Colonic mucosa (tissue), 4 donors: ENCODE measurements at regions not wholly inside any gene's neighbourhood (a gene's known extent, or its start where the extent isn't known, plus 50 kb on each side); places are given as distances from the start of the nearest gene placed in this dataset.

Experiments used
- DNase-seq: peaks from one replicate; pipeline ENCODE4 v3.0.0-alpha.2; 2020
- H3K27ac ChIP-seq: fragments of 200-600 bp; one replicate; pipeline ENCODE4 v1.8.0; 2021
- H3K27me3 ChIP-seq: fragments of 200-600 bp; one replicate; pipeline ENCODE4 v1.8.0; 2021
- H3K36me3 ChIP-seq: fragments of 200-600 bp; one replicate; pipeline ENCODE4 v1.8.0; 2021
- H3K4me1 ChIP-seq: fragments of 200-600 bp; one replicate; pipeline ENCODE4 v1.8.0; 2021; ENCODE audit warnings: mild to moderate bottlenecking
- H3K4me3 ChIP-seq: fragments of 200-600 bp; one replicate; pipeline ENCODE4 v1.8.0; 2021
- H3K9ac ChIP-seq, 2 donors: one replicate each; pipeline ENCODE4 v1.7.0; 2013; ENCODE audit warnings: control low read depth in 2 of 2, low read depth in 2 of 2, low read length in 2 of 2
- H3K9me3 ChIP-seq: fragments of 200-600 bp; one replicate; pipeline ENCODE4 v1.8.0; 2021
- CTCF ChIP-seq: fragments of 200-600 bp; IDR thresholded peaks from one replicate; pipeline ENCODE4 v1.8.0; 2022; ENCODE audit warnings: antibody characterized with exemption, mild to moderate bottlenecking
- intact Hi-C: fragments of 100-400 bp; cut with DNase I; formaldehyde crosslinking; loops from one replicate; pipeline ENCODE4 v1.14.1; 2022
- donor health status: healthy.
- donor health status: DM: no; HTN: no; CAD: no.
- donor health status: DM: no; HTN: no; CAD: no.

GRCh38 chr2:41784496-41784895 lies 263.3 kb upstream of the PKDCC start:
- no peak overlapping the region for H3K9ac ChIP-seq
- intact Hi-C loops: loop anchor here (5.0 kb wide), 2 partner anchors 1872 to 1947 kb away; no protein-coding TSS in a partner anchor
- H3K4me1 ChIP-seq: no peaks in the 10 kb centered on the region
- no peak overlapping the region for H3K4me3 ChIP-seq
- DNase-seq: no peak
- H3K27ac ChIP-seq: no peak overlapping the region
- no peaks in the 10 kb centered on the region for H3K27me3 ChIP-seq
- H3K9me3 ChIP-seq: no peaks in the 10 kb centered on the region
- TF ChIP-seq CTCF: no peak
- no peaks in the 10 kb centered on the region for H3K36me3 ChIP-seq

GRCh38 chr2:41785251-41786022 lies 262.4 kb upstream of the PKDCC start:
- no peak overlapping the region for H3K4me3 ChIP-seq
- intact Hi-C loops: no loop called here

GRCh38 chr2:41791523-41791922 lies 256.3 kb upstream of the PKDCC start:
- Histone ChIP-seq H3K4me3 (no peak overlapping the region), H3K4me1 (no peaks in the 10 kb centered on the region), H3K27ac (no peak overlapping the region), H3K9ac (no peak overlapping the region), H3K9me3 (no peaks in the 10 kb centered on the region), H3K27me3 (no peaks in the 10 kb centered on the region), H3K36me3 (no peaks in the 10 kb centered on the region)
- intact Hi-C loops: no loop called here
- peak; percentile 22 for DNase-seq
- TF ChIP-seq CTCF: no peak

More at GRCh38 chr2:41785251-41786022, 262.4 kb upstream of the PKDCC start:
- Histone ChIP-seq H3K27me3 (no peaks in the 10 kb centered on the region), H3K27ac (no peak overlapping the region), H3K4me1 (no peaks in the 10 kb centered on the region), H3K9ac (no peak overlapping the region), H3K36me3 (no peaks in the 10 kb centered on the region), H3K9me3 (no peaks in the 10 kb centered on the region)
- no peak for TF ChIP-seq CTCF
- no peak for DNase-seq

- Histone ChIP-seq H3K27me3 (no peaks in the 10 kb centered on the region), H3K4me3 (no peak overlapping the region), H3K9ac (no peak overlapping the region), H3K9me3 (no peaks in the 10 kb centered on the region), H3K36me3 (no peaks in the 10 kb centered on the region), H3K27ac (no peak overlapping the region), H3K4me1 (no peaks in the 10 kb centered on the region)
- TF ChIP-seq CTCF: no peak
- DNase-seq: no peak
- intact Hi-C loops: no loop called here
Measured at GRCh38 chr2:41803361-41803760, 244.5 kb upstream of the PKDCC start.

- Histone ChIP-seq H3K4me1 (no peaks in the 10 kb centered on the region), H3K4me3 (no peak overlapping the region), H3K27me3 (no peaks in the 10 kb centered on the region), H3K9ac (no peak overlapping the region), H3K27ac (no peak overlapping the region), H3K9me3 (no peaks in the 10 kb centered on the region), H3K36me3 (no peaks in the 10 kb centered on the region)
- intact Hi-C loops: no loop called here
- peak; percentile 11 for TF ChIP-seq CTCF
- no peak for DNase-seq
Measured at GRCh38 chr2:41806286-41806685, 241.5 kb upstream of the PKDCC start.
